Peyer's patch (tissue), 4 donors: ENCODE measurements at regions not wholly inside any gene's neighbourhood (a gene's known extent, or its start where the extent isn't known, plus 50 kb on each side); places are given as distances from the start of the nearest gene placed in this dataset.

Experiments used
- POLR2A ChIP-seq, 2 donors: fragments of 450-650 bp; IDR thresholded peaks; one replicate each; pipeline ENCODE4 v1.5.1; 2017; ENCODE audit warnings: antibody characterized with exemption in 2 of 2, mild to moderate bottlenecking in 2 of 2, moderate library complexity in 2 of 2
- TF ChIP-seq, protein P1 (sequence below), 6 experiments: fragments of 450-650 bp in 4 of 6; fragments of 200-600 bp in 2 of 6; sonication (generic) in 1 of 6; IDR thresholded peaks; one replicate each; pipeline ENCODE4 v1.5.1; 2017 to 2019; ENCODE audit warnings: antibody characterized with exemption in 6 of 6, mild to moderate bottlenecking in 3 of 6, moderate library complexity in 1 of 6

DNA sequence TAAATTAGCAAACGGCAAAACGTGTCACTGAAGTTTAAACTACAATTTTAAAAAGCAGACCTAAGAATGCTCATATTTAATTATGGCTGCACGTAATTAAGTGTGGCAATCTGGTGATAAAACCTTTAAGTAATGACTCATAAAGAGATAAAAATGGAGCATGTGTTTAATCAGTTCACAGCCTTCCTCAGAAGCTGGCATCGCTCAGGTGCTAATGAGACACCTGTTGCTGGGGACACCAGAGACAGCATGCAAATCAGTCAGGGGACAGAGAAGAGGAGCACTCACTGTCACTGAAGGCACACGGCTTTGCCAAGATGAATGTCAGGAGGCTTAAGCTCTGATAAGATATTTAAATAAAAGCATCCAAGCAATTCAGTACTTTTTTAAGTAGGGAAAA, 840.3 kb downstream of the GALC start:
- TF ChIP-seq, protein P1, sequence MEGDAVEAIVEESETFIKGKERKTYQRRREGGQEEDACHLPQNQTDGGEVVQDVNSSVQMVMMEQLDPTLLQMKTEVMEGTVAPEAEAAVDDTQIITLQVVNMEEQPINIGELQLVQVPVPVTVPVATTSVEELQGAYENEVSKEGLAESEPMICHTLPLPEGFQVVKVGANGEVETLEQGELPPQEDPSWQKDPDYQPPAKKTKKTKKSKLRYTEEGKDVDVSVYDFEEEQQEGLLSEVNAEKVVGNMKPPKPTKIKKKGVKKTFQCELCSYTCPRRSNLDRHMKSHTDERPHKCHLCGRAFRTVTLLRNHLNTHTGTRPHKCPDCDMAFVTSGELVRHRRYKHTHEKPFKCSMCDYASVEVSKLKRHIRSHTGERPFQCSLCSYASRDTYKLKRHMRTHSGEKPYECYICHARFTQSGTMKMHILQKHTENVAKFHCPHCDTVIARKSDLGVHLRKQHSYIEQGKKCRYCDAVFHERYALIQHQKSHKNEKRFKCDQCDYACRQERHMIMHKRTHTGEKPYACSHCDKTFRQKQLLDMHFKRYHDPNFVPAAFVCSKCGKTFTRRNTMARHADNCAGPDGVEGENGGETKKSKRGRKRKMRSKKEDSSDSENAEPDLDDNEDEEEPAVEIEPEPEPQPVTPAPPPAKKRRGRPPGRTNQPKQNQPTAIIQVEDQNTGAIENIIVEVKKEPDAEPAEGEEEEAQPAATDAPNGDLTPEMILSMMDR (IDR thresholded peaks at IDR 0.05): no peak
- no peak for TF ChIP-seq POLR2A (IDR thresholded peaks at IDR 0.05)
